Activated CD8-positive, alpha-beta memory T cell treated with anti-CD3 and anti-CD28 coated beads, Interleukin-2, amount 50 U/mL, for 4 hours (primary cell): ENCODE measurements at regions not wholly inside any gene's neighbourhood (a gene's known extent, or its start where the extent isn't known, plus 50 kb on each side); places are given as distances from the start of the nearest gene placed in this dataset.
"Not testable (repeated sequence)": the region's sequence is repeated elsewhere in the genome, so short reads cannot be mapped to it uniquely, and the experiment has no call there.

ENCODE experiments used
- DNase-seq: peaks from one replicate; pipeline ENCODE4 v3.0.0-alpha.2; 2020

- DNase-seq: no peak
Measured at GRCh38 chr5:77867194-77867691, 91.1 kb upstream of the TBCA start.

- no peak for DNase-seq
Measured at GRCh38 chr5:77866198-77866597, 90.1 kb upstream of the TBCA start.

GRCh38 chr5:77864997-77865396 lies 88.9 kb upstream of the TBCA start:
- no peak for DNase-seq

- DNase-seq: no peak
Measured at GRCh38 chr5:77863181-77863580, 87.0 kb upstream of the TBCA start.

- no peak for DNase-seq
Measured at GRCh38 chr5:77861576-77861975, 85.4 kb upstream of the TBCA start.

- DNase-seq: no peak
Measured at GRCh38 chr5:77859306-77859705, 83.2 kb upstream of the TBCA start.

GRCh38 chr5:77858678-77859077 lies 82.5 kb upstream of the TBCA start:
- DNase-seq: not testable (repeated sequence)

- DNase-seq: no peak
Measured at GRCh38 chr5:77855369-77855768, 79.2 kb upstream of the TBCA start.

- DNase-seq: no peak
Measured at GRCh38 chr5:77853353-77853907, 77.3 kb upstream of the TBCA start.

- peak; percentile 41 for DNase-seq
Measured at GRCh38 chr5:77852514-77853352, 76.6 kb upstream of the TBCA start.

GRCh38 chr5:77852068-77852513 lies 76.0 kb upstream of the TBCA start:
- DNase-seq: no peak

GRCh38 chr5:77851176-77852067 lies 75.3 kb upstream of the TBCA start:
- no peak for DNase-seq

GRCh38 chr5:77850536-77851175 lies 74.5 kb upstream of the TBCA start:
- no peak for DNase-seq

- DNase-seq: no peak
Measured at GRCh38 chr5:77849308-77849900, 73.3 kb upstream of the TBCA start.

GRCh38 chr5:77847814-77848290 lies 71.7 kb upstream of the TBCA start:
- no peak for DNase-seq

- no peak for DNase-seq
Measured at GRCh38 chr5:77847129-77847460, 71.0 kb upstream of the TBCA start.

- no peak for DNase-seq
Measured at GRCh38 chr5:77846422-77847128, 70.4 kb upstream of the TBCA start.

- DNase-seq: no peak
Measured at GRCh38 chr5:77845324-77845646, 69.1 kb upstream of the TBCA start.

GRCh38 chr5:77844623-77845323 lies 68.6 kb upstream of the TBCA start:
- no peak for DNase-seq

- no peak for DNase-seq
Measured at GRCh38 chr5:77844373-77844622, 68.2 kb upstream of the TBCA start.

GRCh38 chr5:77843570-77844372 lies 67.6 kb upstream of the TBCA start:
- DNase-seq: no peak
